ENCODE measurements at regions not wholly inside any gene's neighbourhood (a gene's known extent, or its start where the extent isn't known, plus 50 kb on each side); places are given as distances from the start of the nearest gene placed in this dataset.

DNA sequence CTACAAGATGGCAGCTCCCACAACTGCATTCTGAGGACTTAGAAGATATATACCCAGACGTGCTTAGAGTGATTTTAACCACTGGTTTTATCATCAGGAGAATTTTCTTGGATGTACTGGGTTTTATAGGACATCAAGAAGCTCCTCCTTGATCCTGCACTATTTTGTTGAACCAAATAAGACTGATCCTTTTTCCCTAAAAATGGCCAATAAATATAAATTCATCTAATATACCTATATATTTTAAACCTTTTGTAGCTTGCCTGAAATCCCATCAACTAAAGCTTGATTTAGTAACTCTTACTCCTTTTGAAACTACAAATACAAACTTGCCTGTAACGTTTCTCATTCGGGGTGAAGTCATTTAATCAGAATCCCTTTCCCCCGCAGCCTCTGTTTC lies 849.4 kb upstream of the ADAMTS5 start:
- no peak for DNase-seq (ENCODE audit: low spot score)
- Histone ChIP-seq H3K4me2 (no peak overlapping the region), H3K9me3 (ENCODE audit: low read depth) (no peaks in the 10 kb centered on the region), H3K36me3 (replicated peaks; ENCODE audit: insufficient read depth, low read depth) (no peaks in the 10 kb centered on the region), H3K79me2 (no peaks in the 10 kb centered on the region), H3K4me1 (ENCODE audit: insufficient read depth) (peaks cover 23% of the 10 kb centered on the region), H3K9me2 (replicated peaks; ENCODE audit: insufficient read depth) (no peaks in the 10 kb centered on the region), H3K4me3 (no peak overlapping the region), H4K20me1 (ENCODE audit: insufficient read depth, poor library complexity, severe bottlenecking) (no peaks in the 10 kb centered on the region), H3K27ac (peak overlapping the region; percentile 84), H2AFZ (no peak overlapping the region), H3K27me3 (no peaks in the 10 kb centered on the region)
- WGBS (ENCODE audit: low lambda C conversion rate, missing lambda C conversion rate) = 78% methylated on average over 4 of the region's 4 CpGs
- TF ChIP-seq EZH2 (IDR thresholded peaks at IDR 0.05; ENCODE audit: borderline replicate concordance) (no peak), EZH2phosphoT487 (IDR thresholded peaks at IDR 0.05; ENCODE audit: low read depth, severe bottlenecking, unreplicated experiment) (no peak), CTCF (IDR thresholded peaks at IDR 0.05; ENCODE audit: poor library complexity) (no peak)

- 77% methylated on average over 1 of the region's 1 CpG for WGBS (ENCODE audit: low lambda C conversion rate, missing lambda C conversion rate)
- no peaks in the 10 kb centered on the region for H3K9me3 ChIP-seq (ENCODE audit: low read depth)
- H3K4me3 ChIP-seq = no peak overlapping the region
- H3K4me1 ChIP-seq (ENCODE audit: insufficient read depth) = peaks cover 22% of the 10 kb centered on the region
- no peaks in the 10 kb centered on the region for H3K9me2 ChIP-seq (replicated peaks; ENCODE audit: insufficient read depth)
- no peaks in the 10 kb centered on the region for H3K27me3 ChIP-seq
- no peak overlapping the region for H3K4me2 ChIP-seq
- H2AFZ ChIP-seq = no peak overlapping the region
- H4K20me1 ChIP-seq (ENCODE audit: insufficient read depth, poor library complexity, severe bottlenecking) = no peaks in the 10 kb centered on the region
- DNase-seq (ENCODE audit: low spot score) = no peak
- no peak overlapping the region for H3K27ac ChIP-seq
- no peaks in the 10 kb centered on the region for H3K79me2 ChIP-seq
- no peaks in the 10 kb centered on the region for H3K36me3 ChIP-seq (replicated peaks; ENCODE audit: insufficient read depth, low read depth)
- no peak for TF ChIP-seq EZH2 (IDR thresholded peaks at IDR 0.05; ENCODE audit: borderline replicate concordance)
- no peak for TF ChIP-seq EZH2phosphoT487 (IDR thresholded peaks at IDR 0.05; ENCODE audit: low read depth, severe bottlenecking, unreplicated experiment)
- TF ChIP-seq CTCF (IDR thresholded peaks at IDR 0.05; ENCODE audit: poor library complexity) = no peak
Measured at GRCh38 chr21:27814226-27814625, 847.3 kb upstream of the ADAMTS5 start.

- H3K4me3 ChIP-seq = no peak overlapping the region
- peak overlapping the region; percentile 40 for H3K27ac ChIP-seq
- no peaks in the 10 kb centered on the region for H3K9me2 ChIP-seq (replicated peaks; ENCODE audit: insufficient read depth)
- no peak for DNase-seq (ENCODE audit: low spot score)
- TF ChIP-seq EZH2phosphoT487 (IDR thresholded peaks at IDR 0.05; ENCODE audit: low read depth, severe bottlenecking, unreplicated experiment) (no peak), EZH2 (IDR thresholded peaks at IDR 0.05; ENCODE audit: borderline replicate concordance) (no peak), CTCF (IDR thresholded peaks at IDR 0.05; ENCODE audit: poor library complexity) (no peak)
- no peaks in the 10 kb centered on the region for H3K79me2 ChIP-seq
- H3K9me3 ChIP-seq (ENCODE audit: low read depth) = no peaks in the 10 kb centered on the region
- H4K20me1 ChIP-seq (ENCODE audit: insufficient read depth, poor library complexity, severe bottlenecking) = no peaks in the 10 kb centered on the region
- WGBS (ENCODE audit: low lambda C conversion rate, missing lambda C conversion rate) = 84% methylated on average over 8 of the region's 8 CpGs
- peaks cover 17% of the 10 kb centered on the region for H3K4me1 ChIP-seq (ENCODE audit: insufficient read depth)
- no peak overlapping the region for H2AFZ ChIP-seq
- H3K4me2 ChIP-seq = no peak overlapping the region
- no peaks in the 10 kb centered on the region for H3K36me3 ChIP-seq (replicated peaks; ENCODE audit: insufficient read depth, low read depth)
- no peaks in the 10 kb centered on the region for H3K27me3 ChIP-seq
Measured at GRCh38 chr21:27813750-27814149, 846.9 kb upstream of the ADAMTS5 start.

- H3K4me2 ChIP-seq = no peak overlapping the region
- peaks cover 14% of the 10 kb centered on the region for H3K4me1 ChIP-seq (ENCODE audit: insufficient read depth)
- H3K4me3 ChIP-seq = no peak overlapping the region
- no peaks in the 10 kb centered on the region for H3K36me3 ChIP-seq (replicated peaks; ENCODE audit: insufficient read depth, low read depth)
- H2AFZ ChIP-seq = no peak overlapping the region
- DNase-seq (ENCODE audit: low spot score) = no peak
- no peaks in the 10 kb centered on the region for H3K27me3 ChIP-seq
- no peaks in the 10 kb centered on the region for H4K20me1 ChIP-seq (ENCODE audit: insufficient read depth, poor library complexity, severe bottlenecking)
- no peaks in the 10 kb centered on the region for H3K9me3 ChIP-seq (ENCODE audit: low read depth)
- H3K9me2 ChIP-seq (replicated peaks; ENCODE audit: insufficient read depth) = no peaks in the 10 kb centered on the region
- peak overlapping the region; percentile 40 for H3K27ac ChIP-seq
- TF ChIP-seq CTCF (IDR thresholded peaks at IDR 0.05; ENCODE audit: poor library complexity) (no peak), EZH2 (IDR thresholded peaks at IDR 0.05; ENCODE audit: borderline replicate concordance) (no peak), EZH2phosphoT487 (IDR thresholded peaks at IDR 0.05; ENCODE audit: low read depth, severe bottlenecking, unreplicated experiment) (no peak)
- WGBS (ENCODE audit: low lambda C conversion rate, missing lambda C conversion rate) = 72% methylated on average over 1 of the region's 1 CpG
- H3K79me2 ChIP-seq = no peaks in the 10 kb centered on the region
Measured at GRCh38 chr21:27813344-27813743, 846.5 kb upstream of the ADAMTS5 start.
